ENCODE measurements at regions not wholly inside any gene's neighbourhood (a gene's known extent, or its start where the extent isn't known, plus 50 kb on each side); places are given as distances from the start of the nearest gene placed in this dataset.
"Not testable (repeated sequence)": the region's sequence is repeated elsewhere in the genome, so short reads cannot be mapped to it uniquely, and the experiment has no call there.

GRCh38 chr5:167061695-167062094 is 1229.8 kb upstream of the WWC1 start:
- no peak for DNase-seq

DNA sequence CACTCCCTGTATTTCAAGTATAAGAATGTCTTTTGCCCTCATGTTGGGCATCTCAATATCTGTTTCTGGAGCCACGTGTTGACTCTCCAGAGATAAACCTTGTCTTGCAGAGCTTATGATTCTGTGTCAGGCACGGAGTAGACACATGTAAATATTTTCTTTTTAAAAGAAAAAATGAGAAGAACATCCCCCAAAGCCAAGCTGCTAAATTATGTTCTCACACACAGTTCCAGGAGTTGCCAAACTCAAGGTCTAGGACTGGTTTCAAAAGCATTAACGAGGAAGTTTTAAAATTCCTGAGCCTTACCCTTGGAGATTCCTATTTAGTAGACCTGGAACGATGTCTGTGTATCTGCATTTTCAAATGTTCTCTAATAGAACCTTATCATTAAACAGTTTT is 1228.3 kb upstream of the WWC1 start:
- no peak for DNase-seq

DNA sequence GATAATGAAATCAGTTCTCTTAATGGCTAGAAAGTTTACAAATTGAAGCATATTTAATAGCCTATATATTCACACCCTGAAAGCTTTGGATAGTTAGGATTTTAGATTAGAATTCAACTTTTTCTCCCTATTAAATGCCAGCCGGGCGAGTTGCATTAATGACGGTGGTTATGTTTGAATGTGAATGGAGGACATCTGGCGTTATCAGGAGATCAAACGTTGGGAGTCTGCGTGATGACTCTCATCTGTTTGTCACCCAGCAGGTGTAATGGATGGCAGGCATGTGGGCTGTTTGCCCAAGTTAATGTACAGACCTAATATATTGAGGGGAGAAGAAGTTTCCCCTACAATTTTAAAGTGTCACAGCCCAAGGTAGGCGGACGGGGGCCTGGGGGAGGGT is 1227.7 kb upstream of the WWC1 start:
- no peak for DNase-seq

DNA sequence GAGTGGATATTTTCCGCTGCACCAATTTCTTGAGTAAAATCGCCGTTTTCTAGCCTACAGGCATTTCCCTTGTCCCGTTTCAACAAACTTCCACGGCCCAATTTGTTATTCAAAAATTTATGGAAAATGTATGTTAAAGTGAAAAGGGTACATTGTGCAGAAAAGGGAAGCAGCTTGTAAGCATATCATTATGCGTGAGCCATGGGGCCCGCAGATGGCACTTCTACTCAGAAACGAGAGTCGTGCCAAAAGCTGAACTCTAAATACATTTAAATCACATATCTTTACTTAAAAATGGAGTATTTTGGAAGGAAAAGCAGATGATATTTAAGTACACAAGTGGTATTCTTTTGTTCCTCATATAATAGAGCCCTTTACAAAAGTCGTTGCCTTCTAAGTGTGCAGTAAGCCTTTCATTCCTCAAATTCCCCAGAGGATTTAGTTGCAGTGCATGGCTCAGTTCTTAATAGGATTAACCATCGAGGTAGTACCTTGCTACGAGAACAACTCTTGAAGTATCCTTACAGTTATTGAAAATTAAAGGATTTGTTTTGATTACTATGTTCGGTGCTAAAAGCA is 1227.2 kb upstream of the WWC1 start:
- no peak for DNase-seq

GRCh38 chr5:167065794-167066193 is 1225.7 kb upstream of the WWC1 start:
- DNase-seq, result no peak

DNA sequence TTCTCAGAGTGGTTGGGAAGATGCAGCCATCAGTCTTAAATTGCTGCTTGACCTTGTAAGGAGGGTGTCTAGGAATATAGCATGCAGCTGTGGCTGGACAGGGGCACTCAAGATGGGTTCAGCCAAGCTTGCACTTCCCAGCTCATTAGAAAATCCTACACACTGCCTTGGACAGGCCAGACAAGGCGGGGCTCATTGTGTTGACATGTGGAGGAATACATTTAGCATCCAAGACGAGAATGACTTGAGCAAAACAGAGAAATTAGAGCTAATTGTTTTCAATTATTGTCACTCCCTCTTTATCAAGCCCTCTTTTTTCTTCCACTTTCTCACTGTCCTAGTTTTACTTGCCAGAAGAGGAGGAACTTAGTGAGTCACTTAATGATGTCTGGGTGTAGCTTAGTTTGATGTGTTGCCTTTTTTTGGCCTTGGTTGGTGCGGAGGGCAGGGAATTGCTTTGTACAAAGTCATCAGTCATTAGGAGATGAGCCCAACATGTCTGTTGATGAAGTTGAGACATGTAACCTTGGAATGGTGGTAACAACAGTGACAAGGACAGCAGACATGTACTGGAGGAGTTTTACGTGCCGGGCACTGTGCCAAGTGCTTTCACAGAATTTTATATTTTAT is 1219.3 kb upstream of the WWC1 start:
- no peak for DNase-seq

- no peak for DNase-seq
Measured at GRCh38 chr5:167081561-167081960, 1209.9 kb upstream of the WWC1 start.

DNA sequence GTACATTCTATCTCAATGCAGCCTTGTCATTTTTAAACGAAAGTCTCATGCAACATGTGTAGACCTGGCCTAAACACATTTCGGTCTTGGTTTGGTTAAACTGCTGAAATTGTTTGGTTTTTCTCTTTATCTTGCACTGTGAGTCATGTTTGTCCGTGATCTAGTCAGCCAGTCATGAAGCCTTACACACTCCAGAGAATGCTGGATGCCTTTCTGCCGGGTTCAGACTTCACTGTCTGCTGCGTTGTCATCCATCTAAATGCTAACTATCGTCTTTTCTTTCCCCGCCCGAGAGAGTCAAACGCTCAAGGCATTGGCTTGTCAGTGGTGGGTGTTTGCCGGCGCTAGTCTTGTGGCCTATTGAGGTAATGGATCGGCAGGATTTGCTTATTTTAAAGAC is 1194.6 kb upstream of the WWC1 start:
- DNase-seq, result no peak

- no peak for DNase-seq
Measured at GRCh38 chr5:167104351-167104750, 1187.1 kb upstream of the WWC1 start.

DNA sequence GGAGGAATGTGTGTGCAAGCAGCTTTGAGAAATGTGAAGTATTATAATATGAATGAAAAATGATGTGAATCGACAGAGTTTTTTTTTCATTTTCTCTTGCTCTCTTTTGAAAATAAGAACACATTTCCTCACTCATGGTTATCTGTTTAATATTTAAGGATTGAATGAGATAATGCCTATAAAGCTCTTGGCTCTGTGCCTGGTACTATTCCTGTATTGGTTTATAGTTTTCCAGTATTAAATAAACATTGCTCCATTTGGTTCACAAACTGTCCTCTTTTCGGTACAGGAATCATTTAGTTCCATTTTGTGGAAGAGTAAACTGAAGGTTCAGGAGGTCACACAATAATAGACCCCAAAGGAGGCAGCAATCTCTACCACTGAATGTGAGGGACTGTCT is 1185.5 kb upstream of the WWC1 start:
- DNase-seq, result no peak

DNA sequence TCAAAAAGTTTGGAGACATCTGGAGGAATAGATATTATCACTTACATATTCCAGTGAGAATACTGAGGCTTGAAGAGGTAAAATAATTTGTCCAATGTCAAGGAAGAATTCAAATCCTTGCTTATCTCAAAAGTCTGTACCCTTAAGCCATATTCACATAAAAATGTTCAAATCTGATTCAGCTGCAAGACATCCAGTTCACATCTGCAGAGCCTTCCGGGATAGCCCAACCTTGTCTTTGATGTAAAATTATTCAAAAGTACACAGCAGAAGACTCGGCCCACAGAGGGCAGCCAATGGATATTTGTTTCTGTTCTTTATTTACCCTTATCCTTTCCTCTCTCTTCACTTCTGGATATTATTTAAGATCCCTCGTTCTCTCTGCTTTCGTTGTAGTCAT is 1183.8 kb upstream of the WWC1 start:
- no peak for DNase-seq

GRCh38 chr5:167108266-167108665 is 1183.2 kb upstream of the WWC1 start:
- DNase-seq, result not testable (repeated sequence)

DNA sequence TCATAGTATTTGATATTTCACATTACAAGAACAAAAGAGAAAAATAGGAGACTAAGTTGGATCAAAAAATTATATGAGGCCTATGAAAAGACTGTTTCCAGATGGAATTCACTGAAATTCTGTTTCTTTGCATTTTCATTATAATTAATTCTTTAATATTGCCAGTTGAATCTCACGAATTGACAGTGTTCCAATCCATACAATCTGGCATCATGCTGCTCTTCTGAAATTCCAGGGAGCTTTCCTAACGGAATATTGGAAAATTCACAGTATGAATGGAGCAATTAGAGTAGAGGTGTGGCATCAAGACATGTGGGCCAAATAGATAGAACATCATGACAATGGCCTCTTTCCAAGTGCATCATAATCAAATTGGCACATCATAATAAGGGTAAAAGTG is 1178.9 kb upstream of the WWC1 start:
- no peak for DNase-seq

- no peak for DNase-seq
Measured at GRCh38 chr5:167122267-167122666, 1169.2 kb upstream of the WWC1 start.

DNA sequence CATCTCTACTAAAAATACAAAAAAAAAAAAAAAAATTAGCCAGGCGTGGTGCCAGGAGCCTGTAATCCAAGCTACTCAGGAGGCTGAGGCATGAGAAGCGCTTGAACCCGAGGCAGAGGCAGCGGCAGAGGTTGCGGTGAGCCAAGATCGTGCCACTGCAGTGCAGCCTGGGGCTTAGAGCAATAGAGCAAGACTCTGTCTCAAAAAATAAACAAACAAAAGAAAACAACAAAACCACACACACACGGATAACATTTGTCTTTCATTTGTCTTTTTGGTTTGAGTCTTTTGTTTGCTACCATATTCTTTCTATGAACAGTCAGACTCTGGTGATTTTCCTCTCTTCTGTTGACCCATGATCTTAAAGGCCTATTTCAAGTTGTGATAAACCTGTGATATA is 1168.3 kb upstream of the WWC1 start:
- no peak for DNase-seq

GRCh38 chr5:167128581-167128980 is 1162.9 kb upstream of the WWC1 start:
- no peak for DNase-seq

DNA sequence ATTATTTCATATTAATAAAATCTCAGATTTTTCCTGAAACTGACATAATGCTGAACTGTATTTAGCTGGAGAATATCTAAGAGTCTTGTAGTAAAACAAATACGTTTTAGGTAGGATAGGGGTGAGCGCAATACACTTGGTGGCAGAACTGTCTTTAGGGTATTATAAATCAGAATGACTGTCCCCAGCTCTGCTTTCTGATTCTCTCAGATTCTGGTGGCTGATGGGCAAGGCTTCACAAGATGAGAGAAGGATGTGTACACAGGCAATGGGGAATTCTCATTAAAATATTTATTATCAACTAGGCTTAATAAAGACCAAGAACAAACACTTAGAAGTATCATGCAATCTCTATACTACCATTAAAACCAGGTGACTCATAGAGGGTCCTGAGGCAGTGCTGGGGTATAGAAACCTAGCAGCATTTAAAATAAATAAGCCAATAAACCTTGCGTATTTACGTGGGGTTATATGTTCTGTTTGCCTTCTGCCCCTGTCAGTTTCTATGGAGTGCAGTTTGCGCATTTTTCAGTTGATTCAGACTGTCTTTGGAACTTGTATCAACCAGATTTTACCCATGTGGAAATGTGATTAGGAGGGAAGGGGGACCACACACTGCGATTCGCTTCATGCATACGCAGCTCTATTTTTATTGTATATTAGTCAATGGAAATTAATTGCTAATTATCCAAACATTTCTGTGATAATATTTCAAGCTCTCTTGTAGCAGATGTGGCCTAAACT is 1150.7 kb upstream of the WWC1 start:
- no peak for DNase-seq

DNA sequence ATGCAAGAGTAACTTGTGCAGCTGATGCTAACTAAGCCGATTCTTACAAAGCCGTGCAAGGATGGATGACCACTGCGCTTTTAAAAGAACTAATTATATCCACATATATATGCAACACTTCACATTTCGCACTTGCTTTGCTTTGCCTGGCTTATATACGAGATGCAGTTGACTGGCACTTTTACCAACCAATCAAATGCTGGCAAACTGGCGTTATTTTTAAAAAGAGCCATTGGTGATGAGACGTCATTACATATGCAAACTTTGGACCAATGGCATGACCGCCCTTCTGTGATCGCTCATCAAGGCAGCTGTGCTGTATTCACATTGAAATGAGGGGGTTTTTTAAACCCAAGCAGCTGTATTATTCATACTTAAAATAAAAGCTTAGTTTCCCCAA is 1147.7 kb upstream of the WWC1 start:
- no peak for DNase-seq

GRCh38 chr5:167145841-167146240 is 1145.6 kb upstream of the WWC1 start:
- DNase-seq, result no peak

- no peak for DNase-seq
Measured at GRCh38 chr5:167147879-167148278, 1143.6 kb upstream of the WWC1 start.

DNA sequence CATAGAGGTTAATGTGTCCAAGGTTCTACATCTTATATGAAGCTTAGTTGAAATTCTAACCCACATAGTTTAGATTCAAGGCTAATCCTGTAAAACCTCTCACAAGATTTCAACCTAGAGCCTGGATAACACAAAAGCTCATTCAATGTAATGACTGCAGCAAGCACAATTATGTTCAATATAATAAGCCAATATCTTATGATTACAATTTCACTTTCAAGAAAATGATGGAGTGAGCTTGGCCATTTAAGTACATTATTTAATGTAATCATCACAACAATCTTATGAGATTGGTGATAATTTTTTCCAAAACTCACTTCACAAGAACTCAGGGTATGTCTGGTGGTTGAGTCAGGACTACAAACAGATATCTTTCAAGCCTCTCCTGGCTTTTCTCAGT is 1140.8 kb upstream of the WWC1 start:
- no peak for DNase-seq

DNA sequence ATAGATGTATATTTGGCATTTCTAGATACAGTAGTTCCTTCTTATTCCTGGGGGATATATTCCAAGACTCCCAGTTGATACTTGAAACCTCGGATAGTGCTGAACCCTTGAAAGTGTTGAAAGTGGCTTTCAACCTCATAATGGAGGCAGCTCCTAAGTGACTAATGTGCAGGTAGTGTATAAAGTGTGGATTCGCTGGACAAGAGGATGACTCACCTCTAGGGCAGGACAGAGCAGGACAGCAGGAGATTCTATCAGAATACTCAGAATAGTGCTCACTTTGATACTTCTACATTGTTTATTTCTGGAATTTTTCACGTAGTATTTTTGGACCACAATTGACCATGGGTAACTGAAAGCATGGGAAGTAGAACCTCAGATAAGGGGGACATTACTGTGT is 1138.9 kb upstream of the WWC1 start:
- DNase-seq, result no peak

DNA sequence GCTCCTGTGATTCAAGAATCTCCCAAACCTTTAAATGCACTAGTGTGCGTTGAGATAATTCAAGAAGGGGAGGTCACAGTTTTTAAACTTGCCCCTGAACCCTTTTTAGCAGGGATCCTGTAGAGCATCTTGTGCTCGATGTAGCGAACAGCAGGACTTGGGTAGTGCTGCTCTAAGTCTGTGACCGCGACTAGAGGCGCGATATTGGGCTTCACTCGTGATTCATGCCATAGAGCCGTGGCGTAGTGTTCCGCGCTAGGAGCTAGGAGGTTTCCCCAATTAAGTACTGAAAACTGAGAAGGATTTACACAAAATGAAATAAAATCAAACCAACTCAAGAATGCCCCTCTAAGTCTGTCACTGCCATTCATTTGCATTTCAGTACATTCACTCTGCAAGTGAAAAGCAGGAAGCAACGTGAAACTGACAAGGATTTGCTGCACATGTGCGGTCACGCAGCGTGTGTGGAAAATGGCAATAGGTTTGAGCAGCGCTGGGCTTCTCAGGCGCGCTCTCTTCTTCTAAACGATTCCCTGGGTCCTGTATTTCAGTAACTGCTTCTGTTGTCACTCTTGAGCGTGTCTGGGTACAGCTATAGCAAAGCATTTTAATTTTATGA is 1135.9 kb upstream of the WWC1 start:
- DNase-seq, result no peak

DNA sequence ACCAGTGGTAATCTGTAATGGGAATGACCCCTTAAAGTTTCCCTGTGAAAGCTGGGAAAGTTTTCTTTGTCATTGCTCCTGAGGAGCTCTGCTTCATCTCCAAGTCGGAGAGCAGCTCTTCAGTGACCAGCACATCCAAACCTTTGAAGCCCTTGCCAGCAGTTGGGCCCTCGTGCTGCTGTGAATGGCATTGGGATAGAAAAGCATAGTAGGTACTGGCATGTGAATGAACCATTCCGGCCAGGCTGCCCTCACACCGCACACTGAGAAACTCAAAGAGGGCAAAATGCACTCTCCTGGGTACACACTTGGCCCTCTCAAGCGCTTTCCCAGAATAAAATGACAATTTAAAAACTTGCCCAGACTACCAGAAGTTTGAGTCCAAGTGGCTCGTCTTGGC is 1135.0 kb upstream of the WWC1 start:
- no peak for DNase-seq
